ENCODE measurements at regions not wholly inside any gene's neighbourhood (a gene's known extent, or its start where the extent isn't known, plus 50 kb on each side); places are given as distances from the start of the nearest gene placed in this dataset.

GRCh38 chr18:22872900-22873537 is 60.1 kb upstream of the RBBP8 start:
- TF ChIP-seq CTCF (IDR thresholded peaks at IDR 0.05; ENCODE audit: extremely low read depth, insufficient read depth, missing control alignments): no peak
- peak; percentile 23 for DNase-seq (ENCODE audit: low spot score)
- in situ Hi-C loops (cut with MboI; ENCODE audit: low pct_unique_long_range_greater_than_20kb, low sequenced_read_pairs, unreplicated experiment): no loop called here

GRCh38 chr18:22879293-22879692 is 53.8 kb upstream of the RBBP8 start:
- TF ChIP-seq CTCF (IDR thresholded peaks at IDR 0.05; ENCODE audit: extremely low read depth, insufficient read depth, missing control alignments): no peak
- DNase-seq (ENCODE audit: low spot score): no peak
- in situ Hi-C loops (cut with MboI; ENCODE audit: low pct_unique_long_range_greater_than_20kb, low sequenced_read_pairs, unreplicated experiment): no loop called here

- DNase-seq (ENCODE audit: low spot score): no peak
- in situ Hi-C loops (cut with MboI; ENCODE audit: low pct_unique_long_range_greater_than_20kb, low sequenced_read_pairs, unreplicated experiment): no loop called here
- no peak for TF ChIP-seq CTCF (IDR thresholded peaks at IDR 0.05; ENCODE audit: extremely low read depth, insufficient read depth, missing control alignments)
Observed at GRCh38 chr18:22882084-22882483, 51.0 kb upstream of the RBBP8 start.

- no peak for DNase-seq (ENCODE audit: low spot score)
- in situ Hi-C loops (cut with MboI; ENCODE audit: low pct_unique_long_range_greater_than_20kb, low sequenced_read_pairs, unreplicated experiment): no loop called here
- TF ChIP-seq CTCF (IDR thresholded peaks at IDR 0.05; ENCODE audit: extremely low read depth, insufficient read depth, missing control alignments): no peak
Observed at GRCh38 chr18:22883179-22883578, 49.9 kb upstream of the RBBP8 start.
